SU-DHL-6 (cell line): ENCODE measurements at regions not wholly inside any gene's neighbourhood (a gene's known extent, or its start where the extent isn't known, plus 50 kb on each side); places are given as distances from the start of the nearest gene placed in this dataset.

Experiments used
- H2AFZ ChIP-seq: fragments of 200-600 bp; sonication (generic); 2 replicates; pipeline ENCODE4 v1.6.1; 2014; ENCODE audit warnings: low read depth, mild to moderate bottlenecking, moderate library complexity, mixed read lengths, antibody characterized with exemption, low read length; ENCODE audit not compliant: severe bottlenecking
- H3F3A ChIP-seq: fragments of 200-600 bp; shearing (Covaris generic); 2 replicates; pipeline ENCODE4 v1.6.0; 2016; ENCODE audit warnings: antibody characterized with exemption, mild to moderate bottlenecking; ENCODE audit not compliant: insufficient read depth
- H3K27ac ChIP-seq: fragments of 200-600 bp; sonication (generic); 2 replicates; pipeline ENCODE4 v1.5.1; 2016; ENCODE audit warnings: low read depth, mild to moderate bottlenecking, low read length, moderate library complexity, mixed read lengths
- H3K27me3 ChIP-seq: fragments of 200-600 bp; sonication (generic), shearing (Covaris generic); 2 replicates; pipeline ENCODE4 v1.6.0; 2014; ENCODE audit warnings: mild to moderate bottlenecking, low read length
- H3K36me3 ChIP-seq: fragments of 200-600 bp; sonication (generic); 2 replicates; pipeline ENCODE4 v1.6.1; 2014; ENCODE audit warnings: mild to moderate bottlenecking, low read length, mixed read lengths
- H3K4me2 ChIP-seq: fragments of 300-600, 200-600 bp; shearing (Covaris generic), sonication (generic); 2 replicates; pipeline ENCODE4 v1.6.0; 2014; ENCODE audit warnings: low read length, low read depth, mild to moderate bottlenecking; ENCODE audit not compliant: poor library complexity, severe bottlenecking
- H3K4me3 ChIP-seq: fragments of 200-600 bp; sonication (generic); 2 replicates; pipeline ENCODE4 v1.5.1; 2014; ENCODE audit warnings: antibody characterized with exemption, low read length, mild to moderate bottlenecking, mixed read lengths; ENCODE audit not compliant: insufficient read depth, poor library complexity, severe bottlenecking
- H3K79me2 ChIP-seq: fragments of 200-600 bp; sonication (generic); 2 replicates; pipeline ENCODE4 v1.6.1; 2014; ENCODE audit warnings: mild to moderate bottlenecking, low read length, moderate library complexity; ENCODE audit not compliant: insufficient read depth
- H3K9ac ChIP-seq: fragments of 200-600 bp; sonication (generic); 2 replicates; pipeline ENCODE4 v1.7.0; 2014; ENCODE audit warnings: mild to moderate bottlenecking, low read length
- H3K9me2 ChIP-seq: fragments of 200-600 bp; sonication (generic); replicated peaks from 2 replicates; pipeline ENCODE4 v1.6.1; 2014; ENCODE audit warnings: low read length; ENCODE audit not compliant: insufficient read depth
- H3K9me3 ChIP-seq: fragments of 200-600 bp; sonication (generic); 2 replicates; pipeline ENCODE4 v1.6.1; 2014; ENCODE audit warnings: low read length, mixed read lengths; ENCODE audit not compliant: insufficient read depth
- H4K20me1 ChIP-seq: fragments of 200-600 bp; sonication (generic); 2 replicates; pipeline ENCODE4 v1.6.1; 2014; ENCODE audit warnings: low read depth, mild to moderate bottlenecking, antibody characterized with exemption, low read length, moderate library complexity, mixed read lengths
- EZH2phosphoT487 ChIP-seq: fragments of 200-600 bp; sonication (generic), shearing (Covaris generic); conservative IDR thresholded peaks from 2 replicates; pipeline ENCODE4 v1.6.1; 2018; ENCODE audit warnings: mild to moderate bottlenecking, antibody characterized with exemption, low read length, moderate library complexity, mixed read lengths
- TF ChIP-seq, protein P1 (sequence below): fragments of 200-600 bp; sonication (generic); IDR thresholded peaks from one replicate; pipeline ENCODE4 v1.5.1; 2017; ENCODE audit warnings: antibody characterized with exemption, mild to moderate bottlenecking, low read length, moderate library complexity; ENCODE audit not compliant: insufficient read depth, poor library complexity, severe bottlenecking

DNA sequence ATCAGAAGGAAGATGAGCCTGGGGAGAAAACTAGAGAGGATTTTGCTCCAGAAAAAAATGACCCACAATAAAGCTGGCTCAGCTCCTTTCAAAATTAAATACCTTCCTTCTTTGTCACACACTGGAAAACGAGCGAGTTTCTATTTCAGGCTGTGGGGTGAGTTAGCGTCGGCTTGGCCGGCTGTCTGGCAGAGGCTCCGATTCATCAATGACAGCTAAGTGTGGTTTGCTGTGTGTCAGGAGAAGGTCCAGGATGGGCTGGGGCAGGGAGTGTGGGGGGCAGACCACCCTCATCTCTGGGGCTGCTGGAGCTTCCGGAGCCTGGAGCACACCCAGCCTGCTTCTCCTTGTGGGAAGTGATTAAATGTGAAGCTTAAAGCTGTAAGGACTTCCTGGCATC is 120.2 kb downstream of the ETS2 start:
- H3F3A ChIP-seq = no peaks in the 10 kb centered on the region
- no peak overlapping the region for H3K9ac ChIP-seq
- no peak overlapping the region for H3K4me3 ChIP-seq
- no peaks in the 10 kb centered on the region for H3K36me3 ChIP-seq
- no peak overlapping the region for H2AFZ ChIP-seq
- no peak overlapping the region for H3K27ac ChIP-seq
- H3K9me2 ChIP-seq = no peaks in the 10 kb centered on the region
- TF ChIP-seq EZH2phosphoT487 = no peak
- H3K27me3 ChIP-seq = no peaks in the 10 kb centered on the region
- no peaks in the 10 kb centered on the region for H3K9me3 ChIP-seq
- H4K20me1 ChIP-seq = no peaks in the 10 kb centered on the region
- no peaks in the 10 kb centered on the region for H3K79me2 ChIP-seq
- H3K4me2 ChIP-seq = no peak overlapping the region

DNA sequence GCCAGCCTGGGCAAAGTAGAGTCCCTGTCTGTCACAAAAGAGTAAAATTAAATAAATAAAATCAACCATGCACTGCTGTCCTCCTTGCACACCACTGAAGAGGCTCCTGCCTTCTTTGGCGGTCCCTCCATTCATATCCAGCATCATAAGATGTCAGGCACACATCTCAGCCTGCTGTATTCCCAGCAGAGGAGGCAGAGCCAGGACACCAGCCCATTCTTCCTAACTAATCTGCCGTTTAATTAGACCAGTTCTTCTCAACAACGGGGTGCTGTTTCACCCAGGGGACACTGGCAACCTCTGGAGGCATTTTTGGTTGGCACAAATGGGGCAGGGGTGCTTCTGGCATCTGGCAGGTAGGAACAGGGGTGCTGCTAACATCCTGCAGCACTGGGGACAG is 119.7 kb downstream of the ETS2 start:
- Histone ChIP-seq H4K20me1 (no peaks in the 10 kb centered on the region), H3K4me2 (no peak overlapping the region), H3K9ac (no peak overlapping the region), H3K36me3 (no peaks in the 10 kb centered on the region), H3K9me3 (no peaks in the 10 kb centered on the region), H3K4me3 (no peak overlapping the region), H3K79me2 (no peaks in the 10 kb centered on the region), H3K9me2 (no peaks in the 10 kb centered on the region), H3K27me3 (no peaks in the 10 kb centered on the region), H3K27ac (no peak overlapping the region), H2AFZ (no peak overlapping the region), H3F3A (no peaks in the 10 kb centered on the region)
- no peak for TF ChIP-seq EZH2phosphoT487
- TF ChIP-seq, protein P1, sequence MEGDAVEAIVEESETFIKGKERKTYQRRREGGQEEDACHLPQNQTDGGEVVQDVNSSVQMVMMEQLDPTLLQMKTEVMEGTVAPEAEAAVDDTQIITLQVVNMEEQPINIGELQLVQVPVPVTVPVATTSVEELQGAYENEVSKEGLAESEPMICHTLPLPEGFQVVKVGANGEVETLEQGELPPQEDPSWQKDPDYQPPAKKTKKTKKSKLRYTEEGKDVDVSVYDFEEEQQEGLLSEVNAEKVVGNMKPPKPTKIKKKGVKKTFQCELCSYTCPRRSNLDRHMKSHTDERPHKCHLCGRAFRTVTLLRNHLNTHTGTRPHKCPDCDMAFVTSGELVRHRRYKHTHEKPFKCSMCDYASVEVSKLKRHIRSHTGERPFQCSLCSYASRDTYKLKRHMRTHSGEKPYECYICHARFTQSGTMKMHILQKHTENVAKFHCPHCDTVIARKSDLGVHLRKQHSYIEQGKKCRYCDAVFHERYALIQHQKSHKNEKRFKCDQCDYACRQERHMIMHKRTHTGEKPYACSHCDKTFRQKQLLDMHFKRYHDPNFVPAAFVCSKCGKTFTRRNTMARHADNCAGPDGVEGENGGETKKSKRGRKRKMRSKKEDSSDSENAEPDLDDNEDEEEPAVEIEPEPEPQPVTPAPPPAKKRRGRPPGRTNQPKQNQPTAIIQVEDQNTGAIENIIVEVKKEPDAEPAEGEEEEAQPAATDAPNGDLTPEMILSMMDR = no peak

DNA sequence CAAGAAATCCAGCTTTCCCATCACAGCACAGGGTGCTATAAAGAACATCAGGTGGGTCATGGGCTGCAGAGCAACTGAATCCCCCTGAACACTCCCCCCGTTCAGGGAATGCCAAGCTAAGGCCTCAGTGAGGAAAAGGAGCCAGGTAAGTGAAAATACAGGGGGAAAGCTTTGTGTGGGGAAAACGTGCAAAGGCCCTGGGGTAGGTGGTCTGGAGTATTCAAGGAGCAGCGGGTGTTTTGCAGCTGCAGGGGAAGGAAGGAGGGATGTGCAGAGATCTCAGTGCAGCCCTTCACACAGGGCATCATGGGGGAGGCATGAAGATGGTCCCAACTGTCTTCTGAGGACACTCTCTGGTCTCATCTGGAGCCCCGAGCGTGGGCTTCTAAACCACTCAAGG is 119.2 kb downstream of the ETS2 start:
- TF ChIP-seq, protein P1 = no peak
- TF ChIP-seq EZH2phosphoT487 = no peak
- Histone ChIP-seq H3F3A (no peaks in the 10 kb centered on the region), H3K36me3 (no peaks in the 10 kb centered on the region), H4K20me1 (no peaks in the 10 kb centered on the region), H3K9me3 (no peaks in the 10 kb centered on the region), H3K27me3 (no peaks in the 10 kb centered on the region), H3K27ac (no peak overlapping the region), H3K4me3 (no peak overlapping the region), H2AFZ (no peak overlapping the region), H3K4me2 (no peak overlapping the region), H3K9ac (no peak overlapping the region), H3K79me2 (no peaks in the 10 kb centered on the region), H3K9me2 (no peaks in the 10 kb centered on the region)

DNA sequence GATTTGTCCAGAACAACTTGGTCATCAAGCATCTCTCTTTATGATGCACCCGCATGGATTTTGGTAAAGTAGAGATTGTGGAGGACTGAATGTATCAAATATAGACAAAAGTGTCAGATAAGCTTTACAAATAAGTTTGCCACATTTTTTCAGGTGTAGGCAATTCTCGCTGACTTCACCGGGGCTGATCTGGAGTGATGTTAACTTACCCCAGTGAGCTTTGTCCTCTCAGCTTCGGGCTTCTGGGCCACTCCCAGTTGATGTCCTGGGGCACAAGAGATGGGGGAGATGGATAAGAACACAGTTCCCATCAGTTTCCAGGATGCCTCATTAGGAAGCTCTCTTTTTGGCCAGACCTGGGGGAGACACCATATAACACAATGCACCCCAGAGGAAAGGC is 117.7 kb downstream of the ETS2 start:
- H3K27me3 ChIP-seq = no peaks in the 10 kb centered on the region
- no peaks in the 10 kb centered on the region for H3K36me3 ChIP-seq
- no peaks in the 10 kb centered on the region for H3K79me2 ChIP-seq
- no peak overlapping the region for H3K4me3 ChIP-seq
- H3K27ac ChIP-seq = no peak overlapping the region
- no peaks in the 10 kb centered on the region for H4K20me1 ChIP-seq
- H3K9me3 ChIP-seq = no peaks in the 10 kb centered on the region
- no peak overlapping the region for H3K9ac ChIP-seq
- H2AFZ ChIP-seq = no peak overlapping the region
- no peak for TF ChIP-seq EZH2phosphoT487
- TF ChIP-seq, protein P1 = no peak
- H3F3A ChIP-seq = no peaks in the 10 kb centered on the region
- no peaks in the 10 kb centered on the region for H3K9me2 ChIP-seq
- H3K4me2 ChIP-seq = no peak overlapping the region
